ENCODE measurements at regions not wholly inside any gene's neighbourhood (a gene's known extent, or its start where the extent isn't known, plus 50 kb on each side); places are given as distances from the start of the nearest gene placed in this dataset.

DNA sequence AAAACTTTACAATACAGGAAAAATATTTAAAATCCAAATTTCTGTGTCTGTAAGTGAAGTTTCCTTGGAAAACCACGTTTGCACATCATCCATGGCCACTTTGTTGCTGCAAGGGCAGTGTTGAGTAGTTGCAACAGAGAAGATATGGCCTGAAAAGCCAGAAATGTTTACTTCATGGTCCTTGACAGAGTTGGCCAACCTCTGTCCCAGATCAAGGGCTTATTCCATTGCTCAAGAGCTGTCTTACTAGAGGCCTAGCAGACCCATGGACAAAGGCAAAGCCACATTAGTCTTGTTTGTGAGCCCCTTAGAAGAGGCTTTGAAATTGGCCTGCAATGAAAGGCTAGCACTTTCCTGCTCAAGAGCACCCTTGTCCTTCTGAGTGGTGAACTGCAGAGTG, 119.4 kb downstream of the GAS1 start (continued):
- TF ChIP-seq, protein P1, sequence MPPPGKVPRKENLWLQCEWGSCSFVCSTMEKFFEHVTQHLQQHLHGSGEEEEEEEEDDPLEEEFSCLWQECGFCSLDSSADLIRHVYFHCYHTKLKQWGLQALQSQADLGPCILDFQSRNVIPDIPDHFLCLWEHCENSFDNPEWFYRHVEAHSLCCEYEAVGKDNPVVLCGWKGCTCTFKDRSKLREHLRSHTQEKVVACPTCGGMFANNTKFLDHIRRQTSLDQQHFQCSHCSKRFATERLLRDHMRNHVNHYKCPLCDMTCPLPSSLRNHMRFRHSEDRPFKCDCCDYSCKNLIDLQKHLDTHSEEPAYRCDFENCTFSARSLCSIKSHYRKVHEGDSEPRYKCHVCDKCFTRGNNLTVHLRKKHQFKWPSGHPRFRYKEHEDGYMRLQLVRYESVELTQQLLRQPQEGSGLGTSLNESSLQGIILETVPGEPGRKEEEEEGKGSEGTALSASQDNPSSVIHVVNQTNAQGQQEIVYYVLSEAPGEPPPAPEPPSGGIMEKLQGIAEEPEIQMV (tag; conservative IDR thresholded peaks at IDR 0.05; ENCODE audit: low read depth): no peak
- TF ChIP-seq PHF21A (IDR thresholded peaks at IDR 0.05; ENCODE audit: borderline replicate concordance, low read depth) (no peak), ZNF316 (IDR thresholded peaks at IDR 0.05) (no peak), GATA2 (CRISPR knock-in tag; IDR thresholded peaks at IDR 0.05) (no peak), CEBPB (tag; IDR thresholded peaks at IDR 0.05) (no peak), ZNF79 (CRISPR knock-in tag; IDR thresholded peaks at IDR 0.05; ENCODE audit: low read depth) (no peak), SPI1 (IDR thresholded peaks at IDR 0.05; ENCODE audit: borderline replicate concordance, low read depth, low read length) (no peak), ARID1B (IDR thresholded peaks at IDR 0.05) (no peak), PRPF4 (IDR thresholded peaks at IDR 0.05; ENCODE audit: insufficient read depth, low read depth, low read length, poor library complexity, severe bottlenecking) (no peak), NR4A1 (CRISPR knock-in tag; IDR thresholded peaks at IDR 0.05) (no peak), NR4A1 (tag; IDR thresholded peaks at IDR 0.05) (no peak)
- TF ChIP-seq, protein P2, sequence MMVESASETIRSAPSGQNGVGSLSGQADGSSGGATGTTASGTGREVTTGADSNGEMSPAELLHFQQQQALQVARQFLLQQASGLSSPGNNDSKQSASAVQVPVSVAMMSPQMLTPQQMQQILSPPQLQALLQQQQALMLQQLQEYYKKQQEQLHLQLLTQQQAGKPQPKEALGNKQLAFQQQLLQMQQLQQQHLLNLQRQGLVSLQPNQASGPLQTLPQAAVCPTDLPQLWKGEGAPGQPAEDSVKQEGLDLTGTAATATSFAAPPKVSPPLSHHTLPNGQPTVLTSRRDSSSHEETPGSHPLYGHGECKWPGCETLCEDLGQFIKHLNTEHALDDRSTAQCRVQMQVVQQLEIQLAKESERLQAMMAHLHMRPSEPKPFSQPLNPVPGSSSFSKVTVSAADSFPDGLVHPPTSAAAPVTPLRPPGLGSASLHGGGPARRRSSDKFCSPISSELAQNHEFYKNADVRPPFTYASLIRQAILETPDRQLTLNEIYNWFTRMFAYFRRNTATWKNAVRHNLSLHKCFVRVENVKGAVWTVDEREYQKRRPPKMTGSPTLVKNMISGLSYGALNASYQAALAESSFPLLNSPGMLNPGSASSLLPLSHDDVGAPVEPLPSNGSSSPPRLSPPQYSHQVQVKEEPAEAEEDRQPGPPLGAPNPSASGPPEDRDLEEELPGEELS (CRISPR knock-in tag; IDR thresholded peaks at IDR 0.05; ENCODE audit: borderline replicate concordance): no peak

All from K562 (cell line).